Posterior cingulate gyrus (tissue), 11 donors: ENCODE measurements at regions not wholly inside any gene's neighbourhood (a gene's known extent, or its start where the extent isn't known, plus 50 kb on each side); places are given as distances from the start of the nearest gene placed in this dataset.
"Not testable (repeated sequence)": the region's sequence is repeated elsewhere in the genome, so short reads cannot be mapped to it uniquely, and the experiment has no call there.

Source experiments
- DNase-seq, 10 donors: peaks; one replicate each; pipeline versions ENCODE4 v3.0.0 to v3.0.0-alpha.2; 2020 to 2021; ENCODE audit warnings: mixed read lengths in 3 of 10
- intact Hi-C: fragments of 100-400 bp; cut with DNase I; formaldehyde crosslinking; loops from one replicate; pipeline ENCODE4 v1.15.1; 2023

GRCh38 chr7:96770758-96771157, 61.1 kb upstream of the SEM1 start:
- no peak for DNase-seq
- intact Hi-C loops = no loop called here

- intact Hi-C loops = no loop called here
- DNase-seq = no peak
Measured at GRCh38 chr7:96772139-96772694, 62.6 kb upstream of the SEM1 start.

GRCh38 chr7:96773483-96773882, 63.8 kb upstream of the SEM1 start:
- DNase-seq = no peak
- intact Hi-C loops = no loop called here

GRCh38 chr7:96774358-96774757, 64.7 kb upstream of the SEM1 start:
- intact Hi-C loops = no loop called here
- no peak for DNase-seq

- no peak for DNase-seq
- intact Hi-C loops = no loop called here
Measured at GRCh38 chr7:96775046-96775445, 65.4 kb upstream of the SEM1 start.

- DNase-seq = no peak
- intact Hi-C loops = no loop called here
Measured at GRCh38 chr7:96778263-96778662, 68.6 kb upstream of the SEM1 start.

- intact Hi-C loops = no loop called here
- DNase-seq = no peak
Measured at GRCh38 chr7:96781919-96782318, 72.3 kb upstream of the SEM1 start.

- DNase-seq, intact Hi-C loops: not testable (repeated sequence)
Measured at GRCh38 chr7:96782686-96783298, 73.1 kb upstream of the SEM1 start.

GRCh38 chr7:96784597-96784996, 75.0 kb upstream of the SEM1 start:
- intact Hi-C loops = no loop called here
- no peak for DNase-seq

- no peak for DNase-seq
- intact Hi-C loops = no loop called here
Measured at GRCh38 chr7:96786261-96786997, 76.8 kb upstream of the SEM1 start.

GRCh38 chr7:96786998-96787395, 77.4 kb upstream of the SEM1 start:
- DNase-seq = no peak
- intact Hi-C loops = no loop called here

- intact Hi-C loops = no loop called here
- DNase-seq = no peak
Measured at GRCh38 chr7:96789914-96790313, 80.3 kb upstream of the SEM1 start.

GRCh38 chr7:96792115-96792514, 82.5 kb upstream of the SEM1 start:
- no peak for DNase-seq
- intact Hi-C loops = no loop called here

GRCh38 chr7:96794063-96794462, 84.4 kb upstream of the SEM1 start:
- intact Hi-C loops = no loop called here
- no peak for DNase-seq

- intact Hi-C loops = no loop called here
- DNase-seq = no peak
Measured at GRCh38 chr7:96800122-96800521, 90.5 kb upstream of the SEM1 start.

GRCh38 chr7:96800824-96801223, 91.2 kb upstream of the SEM1 start:
- DNase-seq = no peak
- intact Hi-C loops = no loop called here

GRCh38 chr7:96819111-96819700, 109.6 kb upstream of the SEM1 start:
- no peak for DNase-seq

GRCh38 chr7:96821131-96821530, 111.5 kb upstream of the SEM1 start:
- DNase-seq, intact Hi-C loops: not testable (repeated sequence)

More at GRCh38 chr7:96819111-96819700, 109.6 kb upstream of the SEM1 start:
- intact Hi-C loops = no loop called here

- intact Hi-C loops = no loop called here
- no peak for DNase-seq
Measured at GRCh38 chr7:96822824-96823223, 113.2 kb upstream of the SEM1 start.

GRCh38 chr7:96823274-96823673, 113.6 kb upstream of the SEM1 start:
- no peak for DNase-seq
- intact Hi-C loops = no loop called here

- DNase-seq = no peak
- intact Hi-C loops = no loop called here
Measured at GRCh38 chr7:96824686-96825085, 115.0 kb upstream of the SEM1 start.

GRCh38 chr7:96825285-96825684, 115.6 kb upstream of the SEM1 start:
- intact Hi-C loops = no loop called here
- DNase-seq = no peak
